GM12874 (cell line): ENCODE measurements at regions not wholly inside any gene's neighbourhood (a gene's known extent, or its start where the extent isn't known, plus 50 kb on each side); places are given as distances from the start of the nearest gene placed in this dataset.

ENCODE experiments used
- CTCF ChIP-seq: IDR thresholded peaks from 2 replicates; pipeline ENCODE4 v1.5.1; 2011; ENCODE audit warnings: low read depth, mild to moderate bottlenecking, control low read depth, low read length, moderate library complexity; ENCODE audit not compliant: insufficient read depth

- no peak for TF ChIP-seq CTCF
Observed at GRCh38 chr22:34808618-34809017, 257.3 kb upstream of the ISX start.

- no peak for TF ChIP-seq CTCF
Observed at GRCh38 chr22:34812631-34813030, 253.3 kb upstream of the ISX start.

GRCh38 chr22:34814260-34815025, 251.5 kb upstream of the ISX start:
- TF ChIP-seq CTCF, result no peak

- TF ChIP-seq CTCF, result no peak
Observed at GRCh38 chr22:34829485-34829884, 236.5 kb upstream of the ISX start.

GRCh38 chr22:34834059-34834458, 231.9 kb upstream of the ISX start:
- no peak for TF ChIP-seq CTCF

GRCh38 chr22:34841331-34841771, 224.6 kb upstream of the ISX start:
- no peak for TF ChIP-seq CTCF

- no peak for TF ChIP-seq CTCF
Observed at GRCh38 chr22:34841911-34842310, 224.0 kb upstream of the ISX start.
